Stimulated activated CD4-positive, alpha-beta T cell treated with anti-CD3 and anti-CD28 coated beads, Interleukin-15, amount 100 ng/mL, for 48 hours (primary cell): ENCODE measurements at regions not wholly inside any gene's neighbourhood (a gene's known extent, or its start where the extent isn't known, plus 50 kb on each side); places are given as distances from the start of the nearest gene placed in this dataset.

ENCODE experiments used
- DNase-seq, 2 donors: peaks; one replicate each; pipeline ENCODE4 v3.0.0-alpha.2; 2020; ENCODE audit warnings: low read depth in 2 of 2

DNA sequence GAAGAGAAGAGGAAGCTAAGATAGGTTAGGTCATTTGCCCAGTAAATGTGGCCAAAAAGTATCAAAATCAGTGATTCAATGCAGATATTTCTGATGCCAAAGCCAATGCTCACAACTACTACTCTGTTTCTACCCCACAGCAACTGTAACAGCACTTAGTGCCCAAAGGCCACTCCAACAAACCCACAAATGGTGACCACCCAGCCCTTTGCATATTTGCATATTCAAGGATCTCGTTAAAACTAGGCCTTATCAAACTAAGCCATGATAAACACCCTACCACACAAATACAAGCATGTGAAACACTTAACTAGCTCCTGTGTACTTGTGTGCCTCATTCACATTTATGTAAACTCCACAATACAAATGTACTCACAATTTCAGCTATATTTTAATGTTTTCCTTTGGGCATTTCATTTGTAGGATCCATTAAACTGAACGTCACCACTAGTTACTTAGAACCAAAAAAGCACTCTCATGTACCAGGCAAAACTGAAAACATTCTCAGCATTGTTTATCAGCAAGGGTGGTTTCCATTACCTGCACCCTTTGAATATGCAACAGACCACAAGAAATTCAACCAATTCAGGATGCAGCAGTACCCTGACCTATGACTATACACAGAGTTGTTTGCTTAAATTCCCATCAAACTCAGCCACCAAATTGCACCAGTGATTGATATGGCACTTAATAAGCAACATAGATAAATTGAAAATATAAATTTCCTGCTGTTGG is 111.2 kb upstream of the STT3B start:
- DNase-seq: no peak

GRCh38 chr3:31422237-31422636 is 110.5 kb upstream of the STT3B start:
- no peak for DNase-seq

- DNase-seq: no peak
These were observed 109.2 kb upstream of the STT3B start for GRCh38 chr3:31423482-31423881.

DNA sequence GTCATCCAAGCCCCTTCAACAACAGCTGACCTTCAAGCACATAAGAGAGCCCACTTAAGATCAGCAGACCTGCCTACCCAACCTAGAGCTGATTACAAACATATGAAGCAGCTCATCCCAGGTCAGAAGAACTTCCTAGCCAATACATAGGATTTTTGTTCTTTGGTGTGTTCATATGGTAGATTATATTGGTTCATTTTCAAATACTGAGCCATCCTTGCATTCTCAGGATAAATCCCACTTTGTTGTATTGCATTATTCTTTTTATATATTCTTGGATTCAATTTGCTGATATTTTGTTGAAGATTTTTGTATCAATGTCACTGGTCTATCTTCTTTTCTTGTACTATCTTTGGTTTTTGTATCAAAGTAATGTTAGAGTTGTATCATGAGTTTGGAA is 107.3 kb upstream of the STT3B start:
- no peak for DNase-seq

GRCh38 chr3:31427623-31428022 is 105.1 kb upstream of the STT3B start:
- DNase-seq: no peak

- no peak for DNase-seq
These were observed 101.4 kb upstream of the STT3B start for GRCh38 chr3:31431321-31431720.

GRCh38 chr3:31432897-31433678 is 99.6 kb upstream of the STT3B start:
- DNase-seq: no peak

GRCh38 chr3:31433679-31433992 is 99.1 kb upstream of the STT3B start:
- no peak for DNase-seq

- DNase-seq: no peak
These were observed 97.9 kb upstream of the STT3B start for GRCh38 chr3:31434819-31435218.

DNA sequence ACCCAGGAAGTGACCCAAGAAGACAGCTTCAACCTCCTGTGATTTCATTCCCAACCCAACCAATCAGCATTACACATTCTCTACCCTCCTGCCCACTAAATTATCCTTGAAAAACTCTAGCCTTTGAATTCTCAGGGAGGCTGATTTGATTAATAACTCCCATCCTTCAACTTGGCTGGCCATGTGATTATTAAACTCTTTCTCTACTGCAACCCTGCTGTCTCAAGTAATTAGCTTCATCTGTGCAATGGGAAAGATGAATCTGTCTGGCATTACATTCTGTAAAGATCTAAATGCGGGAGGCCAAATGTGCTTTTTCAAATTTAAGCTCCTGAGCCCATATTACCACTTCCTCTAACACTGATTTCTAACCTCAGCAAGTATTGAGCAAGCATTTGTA is 95.9 kb upstream of the STT3B start:
- no peak for DNase-seq

GRCh38 chr3:31438742-31439141 is 94.0 kb upstream of the STT3B start:
- DNase-seq: no peak

DNA sequence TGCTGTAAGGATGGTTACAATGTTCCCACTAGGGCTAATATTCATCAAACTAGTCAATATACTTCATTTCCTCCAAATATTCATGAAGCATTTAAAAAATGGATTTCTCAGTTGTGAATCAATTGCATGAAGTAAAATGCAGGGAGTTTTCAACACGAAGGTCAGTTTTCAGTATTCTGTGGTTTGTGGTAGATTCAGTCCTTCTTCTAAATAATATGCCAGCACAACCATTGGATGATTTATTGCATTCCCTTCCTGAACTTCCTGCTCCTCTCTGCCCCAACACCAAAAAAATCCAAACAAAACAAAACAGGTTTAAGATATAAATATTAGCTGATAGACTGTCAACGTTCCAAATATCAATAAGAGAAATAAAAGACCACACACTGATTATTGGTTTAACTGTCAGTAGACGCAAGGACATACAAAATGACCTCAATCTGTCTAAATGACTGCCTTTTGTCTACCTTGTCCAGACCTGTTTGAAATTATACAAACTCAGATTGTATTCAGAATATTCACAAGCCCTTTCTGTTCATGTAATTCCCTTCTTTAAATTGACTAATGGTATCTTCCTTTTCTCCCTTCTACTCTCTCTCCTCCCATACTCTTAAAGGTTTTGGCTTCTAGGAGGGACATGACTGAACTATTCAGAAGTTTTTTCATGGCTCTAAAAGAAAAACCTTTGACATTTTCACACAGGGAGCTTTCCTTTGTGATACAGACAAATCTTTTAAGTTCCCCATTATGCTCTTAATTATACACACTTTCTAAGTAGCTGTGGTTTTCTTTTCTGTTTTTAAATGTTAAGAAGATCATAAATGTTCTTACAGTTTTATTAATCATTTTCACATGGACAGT is 92.6 kb upstream of the STT3B start:
- no peak for DNase-seq

- DNase-seq: no peak
These were observed 91.8 kb upstream of the STT3B start for GRCh38 chr3:31440878-31441277.

GRCh38 chr3:31442755-31443154 is 90.0 kb upstream of the STT3B start:
- DNase-seq: no peak

- DNase-seq: no peak
These were observed 88.2 kb upstream of the STT3B start for GRCh38 chr3:31444220-31445142.

DNA sequence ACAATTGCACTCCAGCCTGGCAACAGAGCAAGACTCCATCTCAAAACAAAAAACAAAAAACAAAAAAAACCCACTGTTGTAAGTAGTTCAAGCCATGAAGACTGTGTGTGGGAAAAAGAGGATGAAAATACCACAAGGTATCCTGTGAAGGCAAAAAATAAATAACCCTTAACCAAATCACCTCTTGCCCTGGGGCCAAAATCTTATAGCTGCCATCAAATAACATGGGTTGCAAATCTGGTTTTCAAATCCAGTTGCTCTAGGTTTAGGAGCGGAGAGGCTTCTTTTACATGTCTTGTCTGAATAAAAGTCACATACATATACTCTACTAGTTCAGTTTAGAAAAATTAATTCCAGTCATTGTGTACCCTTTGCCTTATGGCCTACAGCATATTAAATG is 87.0 kb upstream of the STT3B start:
- DNase-seq: no peak

DNA sequence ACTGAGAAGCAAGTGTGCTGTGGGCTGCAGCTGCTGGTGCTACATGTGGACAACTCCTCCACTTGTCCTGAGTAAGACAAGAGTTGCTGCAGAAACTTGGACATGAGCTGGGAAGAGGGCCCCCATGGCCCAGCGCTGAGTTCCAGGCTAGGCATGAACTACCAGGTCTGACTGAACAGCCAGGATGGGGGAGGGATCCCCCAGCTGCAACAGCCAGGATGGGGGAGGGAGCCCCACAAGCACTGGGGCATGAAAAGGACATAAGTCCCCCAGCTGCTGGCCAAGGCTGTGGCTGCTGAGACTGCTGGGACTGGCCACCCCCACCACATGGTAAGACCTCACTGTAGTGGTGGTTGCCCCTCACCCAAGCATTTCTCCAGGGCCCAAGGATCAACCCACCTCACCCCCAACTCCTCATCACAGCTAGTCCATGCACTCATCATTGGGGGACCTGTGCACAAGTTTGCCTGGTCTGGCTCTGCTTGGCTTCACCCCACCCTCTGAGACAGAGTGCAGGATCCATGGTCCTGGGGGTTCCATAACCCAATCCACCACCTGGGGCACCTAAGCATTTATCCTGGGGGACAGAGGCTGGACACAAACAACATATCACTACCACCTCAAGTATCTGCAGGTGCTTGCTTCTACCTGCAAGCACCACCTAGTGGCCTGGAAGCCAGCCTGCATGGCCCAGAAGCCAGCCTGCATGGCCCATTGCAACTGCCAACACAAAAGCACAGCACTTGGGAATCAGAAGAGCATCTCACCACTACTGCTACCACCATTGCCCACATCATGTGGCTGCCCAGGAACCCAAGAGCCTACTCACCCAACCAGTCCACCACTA is 84.5 kb upstream of the STT3B start:
- peak in 1 of 2 donors; percentile 18 for DNase-seq

DNA sequence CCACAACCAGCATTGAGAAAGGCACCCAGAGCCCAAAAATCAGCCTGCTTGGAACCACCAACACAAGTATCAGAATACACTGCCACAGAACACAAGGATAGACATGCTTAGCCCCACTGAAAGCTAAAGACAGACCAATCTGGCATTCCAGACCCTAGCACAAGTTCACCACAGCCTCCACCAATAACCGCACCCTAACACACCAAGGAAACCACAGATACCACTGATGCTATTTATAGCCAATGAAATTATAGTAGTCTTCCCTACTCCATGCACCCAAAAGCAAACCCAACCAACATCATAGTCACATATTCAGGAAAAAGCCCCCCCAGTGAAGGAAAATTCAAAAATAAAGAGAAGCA is 83.9 kb upstream of the STT3B start:
- DNase-seq: no peak

- no peak for DNase-seq
These were observed 83.4 kb upstream of the STT3B start for GRCh38 chr3:31449318-31449717.

DNA sequence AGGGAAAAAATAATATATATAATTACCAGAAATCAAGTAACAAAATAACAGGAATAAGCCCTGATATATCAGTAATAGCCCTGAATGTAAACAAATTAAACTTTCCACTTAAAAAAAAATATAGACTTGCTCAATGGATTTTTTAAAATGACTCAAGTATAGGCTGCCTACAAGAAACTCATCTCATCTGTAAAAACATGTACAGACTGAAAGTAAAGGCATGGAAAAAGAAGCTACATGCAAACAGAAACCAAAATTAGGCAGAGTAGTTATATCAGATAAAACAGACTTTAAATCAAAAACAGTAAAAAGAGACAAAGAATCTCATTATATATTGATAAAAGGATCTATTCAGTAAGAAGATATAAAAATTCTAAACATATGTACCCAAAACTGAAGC is 82.4 kb upstream of the STT3B start:
- no peak for DNase-seq
